ENCODE measurements at regions not wholly inside any gene's neighbourhood (a gene's known extent, or its start where the extent isn't known, plus 50 kb on each side); places are given as distances from the start of the nearest gene placed in this dataset.
"Not testable (repeated sequence)": the region's sequence is repeated elsewhere in the genome, so short reads cannot be mapped to it uniquely, and the experiment has no call there.

DNA sequence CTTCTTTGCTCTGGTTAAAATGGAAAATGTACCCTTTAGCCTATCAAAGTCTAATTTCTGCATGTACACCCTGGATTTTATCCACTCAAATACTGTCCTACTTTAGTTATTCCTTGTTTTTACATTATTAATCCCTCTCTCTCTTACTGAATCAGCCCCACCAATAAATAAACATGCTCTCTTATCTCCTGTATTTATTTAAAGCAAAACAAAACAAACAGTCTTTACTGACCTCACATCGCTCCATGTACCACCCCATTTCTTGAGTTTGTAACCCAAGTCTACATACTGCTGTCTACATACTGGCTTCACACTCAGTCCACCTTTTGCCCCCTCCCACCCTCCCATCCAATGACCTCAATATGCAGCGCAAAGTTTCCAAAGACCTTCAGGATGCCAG lies 113.3 kb upstream of the RORA start:
- TF ChIP-seq, protein P1, sequence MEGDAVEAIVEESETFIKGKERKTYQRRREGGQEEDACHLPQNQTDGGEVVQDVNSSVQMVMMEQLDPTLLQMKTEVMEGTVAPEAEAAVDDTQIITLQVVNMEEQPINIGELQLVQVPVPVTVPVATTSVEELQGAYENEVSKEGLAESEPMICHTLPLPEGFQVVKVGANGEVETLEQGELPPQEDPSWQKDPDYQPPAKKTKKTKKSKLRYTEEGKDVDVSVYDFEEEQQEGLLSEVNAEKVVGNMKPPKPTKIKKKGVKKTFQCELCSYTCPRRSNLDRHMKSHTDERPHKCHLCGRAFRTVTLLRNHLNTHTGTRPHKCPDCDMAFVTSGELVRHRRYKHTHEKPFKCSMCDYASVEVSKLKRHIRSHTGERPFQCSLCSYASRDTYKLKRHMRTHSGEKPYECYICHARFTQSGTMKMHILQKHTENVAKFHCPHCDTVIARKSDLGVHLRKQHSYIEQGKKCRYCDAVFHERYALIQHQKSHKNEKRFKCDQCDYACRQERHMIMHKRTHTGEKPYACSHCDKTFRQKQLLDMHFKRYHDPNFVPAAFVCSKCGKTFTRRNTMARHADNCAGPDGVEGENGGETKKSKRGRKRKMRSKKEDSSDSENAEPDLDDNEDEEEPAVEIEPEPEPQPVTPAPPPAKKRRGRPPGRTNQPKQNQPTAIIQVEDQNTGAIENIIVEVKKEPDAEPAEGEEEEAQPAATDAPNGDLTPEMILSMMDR (IDR thresholded peaks at IDR 0.05), result no peak
- Mint-ChIP-seq H3K27me3 (ENCODE audit: insufficient read depth) (no peaks in the 10 kb centered on the region; the same call in 1 of the 2 replicates), H3K36me3 (ENCODE audit: low read depth) (no peaks in the 10 kb centered on the region), H3K4me3 (no peak overlapping the region), H3K27ac (no peak overlapping the region), H3K9me3 (peaks cover 55% of the 10 kb centered on the region), H3K4me1 (ENCODE audit: low read depth) (no peaks in the 10 kb centered on the region)
- DNase-seq, result no peak

DNA sequence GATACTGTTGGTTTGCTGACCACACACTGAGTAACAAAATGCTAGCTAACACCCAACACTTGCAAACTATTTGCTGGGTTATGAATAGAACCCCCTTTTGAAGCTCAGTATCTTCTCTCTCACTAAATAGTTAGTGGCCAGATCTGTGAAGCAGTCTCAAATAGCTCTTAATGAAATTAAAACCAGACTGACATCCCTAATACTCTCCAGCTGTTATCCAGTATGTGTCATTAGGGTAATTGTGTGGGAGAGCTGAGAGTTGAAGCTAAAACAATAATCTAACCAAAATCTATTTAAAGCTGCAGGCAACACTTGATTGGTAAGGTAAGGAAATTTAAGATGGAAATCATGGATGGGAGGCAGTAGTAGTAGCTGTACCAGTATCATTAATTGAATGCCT lies 110.4 kb upstream of the RORA start:
- DNase-seq, result no peak
- Mint-ChIP-seq H3K27ac (no peak overlapping the region), H3K4me1 (ENCODE audit: low read depth) (no peaks in the 10 kb centered on the region)

DNA sequence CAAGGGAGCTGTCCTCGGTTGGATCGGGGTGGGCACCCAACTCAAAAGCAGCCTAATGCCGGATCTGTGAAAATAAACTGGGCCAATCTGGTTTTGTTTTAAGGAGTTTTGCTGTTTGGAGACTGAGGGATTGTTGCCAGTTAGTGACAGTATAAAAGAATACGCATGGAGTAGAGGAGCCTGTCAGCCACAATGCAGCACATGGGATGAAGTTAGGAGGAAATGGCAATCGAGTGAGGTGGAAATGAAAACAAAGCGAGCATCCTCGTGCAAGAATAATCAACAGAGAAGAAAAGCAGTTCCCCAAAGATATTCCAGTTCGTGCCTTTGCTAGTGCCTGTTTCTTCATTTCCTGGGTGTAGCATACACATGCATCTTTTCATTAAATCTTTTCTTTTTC lies 108.4 kb upstream of the RORA start:
- no peaks in the 10 kb centered on the region for H3K36me3 Mint-ChIP-seq (ENCODE audit: low read depth)
- H3K4me1 Mint-ChIP-seq (ENCODE audit: low read depth), result no peaks in the 10 kb centered on the region
- no peak overlapping the region for H3K4me3 Mint-ChIP-seq
- no peak for DNase-seq
- TF ChIP-seq, protein P1 (IDR thresholded peaks at IDR 0.05), result no peak
- peaks cover 53% of the 10 kb centered on the region for H3K9me3 Mint-ChIP-seq
- no peaks in the 10 kb centered on the region for H3K27me3 Mint-ChIP-seq (ENCODE audit: insufficient read depth)
- no peak overlapping the region for H3K27ac Mint-ChIP-seq

More for the DNA sequence above, 110.4 kb upstream of the RORA start:
- H3K4me3 Mint-ChIP-seq, result no peak overlapping the region
- TF ChIP-seq, protein P1 (IDR thresholded peaks at IDR 0.05), result no peak
- no peaks in the 10 kb centered on the region for H3K36me3 Mint-ChIP-seq (ENCODE audit: low read depth)
- peaks cover 57% of the 10 kb centered on the region for H3K9me3 Mint-ChIP-seq
- no peaks in the 10 kb centered on the region; the same call in 1 of the 2 replicates for H3K27me3 Mint-ChIP-seq (ENCODE audit: insufficient read depth)

DNA sequence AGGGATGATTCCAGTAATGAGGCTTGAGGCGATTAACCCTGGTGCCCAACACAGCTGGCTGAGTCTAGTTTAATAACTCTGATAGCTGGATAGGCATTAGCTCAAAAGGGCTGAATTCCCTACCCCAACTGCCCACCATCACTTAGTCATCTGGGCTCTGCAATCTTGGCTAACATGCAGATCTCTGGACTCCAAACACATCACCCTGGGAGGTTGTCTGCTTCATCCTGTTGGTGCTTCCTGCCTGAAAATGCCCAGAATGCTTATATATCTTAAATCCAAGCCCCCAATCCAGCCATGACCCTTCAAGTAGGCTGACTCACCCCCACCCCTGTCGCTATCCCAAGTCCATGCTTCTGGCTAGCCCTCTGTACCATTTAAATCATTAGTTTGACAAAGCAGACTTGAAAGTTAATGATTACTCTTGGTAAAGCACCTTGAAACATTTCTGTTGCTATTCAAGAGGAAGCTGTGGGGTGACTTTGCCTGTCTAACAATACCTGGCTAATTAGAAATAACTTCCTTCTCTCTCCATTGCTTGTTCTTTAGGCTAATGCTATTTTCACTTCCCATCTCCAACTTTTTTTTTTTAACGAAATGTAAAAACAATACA lies 107.0 kb upstream of the RORA start:
- TF ChIP-seq, protein P1 (IDR thresholded peaks at IDR 0.05), result no peak
- H3K4me1 Mint-ChIP-seq (ENCODE audit: low read depth), result no peaks in the 10 kb centered on the region
- H3K27me3 Mint-ChIP-seq (ENCODE audit: insufficient read depth), result no peaks in the 10 kb centered on the region
- H3K27ac Mint-ChIP-seq, result no peak overlapping the region
- peaks cover 52% of the 10 kb centered on the region for H3K9me3 Mint-ChIP-seq
- H3K36me3 Mint-ChIP-seq (ENCODE audit: low read depth), result no peaks in the 10 kb centered on the region
- DNase-seq, result no peak
- H3K4me3 Mint-ChIP-seq, result no peak overlapping the region

DNA sequence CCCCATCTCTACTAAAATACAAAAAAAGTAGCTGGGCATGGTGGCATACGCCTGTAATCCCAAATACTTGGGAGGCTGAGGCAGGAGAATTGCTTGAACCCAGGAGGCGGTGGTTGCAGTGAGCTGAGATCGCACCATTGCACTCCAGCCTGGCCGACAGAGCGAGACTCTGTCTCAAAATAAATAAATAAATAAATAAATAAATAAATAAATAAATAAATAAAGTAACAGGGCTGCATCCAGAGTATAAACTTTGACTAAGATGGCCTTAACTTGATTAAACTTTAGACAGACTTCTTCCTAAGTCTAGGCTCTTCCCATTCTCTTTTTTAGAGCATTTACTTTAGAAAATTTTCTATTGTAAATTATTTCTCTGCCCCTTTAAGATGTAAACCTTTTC lies 105.6 kb upstream of the RORA start:
- H3K4me1 Mint-ChIP-seq (ENCODE audit: low read depth); H3K27ac Mint-ChIP-seq; DNase-seq; H3K27me3 Mint-ChIP-seq (ENCODE audit: insufficient read depth); H3K36me3 Mint-ChIP-seq (ENCODE audit: low read depth); H3K4me3 Mint-ChIP-seq: not testable (repeated sequence)
- H3K9me3 Mint-ChIP-seq, result peaks cover 40% of the 10 kb centered on the region

DNA sequence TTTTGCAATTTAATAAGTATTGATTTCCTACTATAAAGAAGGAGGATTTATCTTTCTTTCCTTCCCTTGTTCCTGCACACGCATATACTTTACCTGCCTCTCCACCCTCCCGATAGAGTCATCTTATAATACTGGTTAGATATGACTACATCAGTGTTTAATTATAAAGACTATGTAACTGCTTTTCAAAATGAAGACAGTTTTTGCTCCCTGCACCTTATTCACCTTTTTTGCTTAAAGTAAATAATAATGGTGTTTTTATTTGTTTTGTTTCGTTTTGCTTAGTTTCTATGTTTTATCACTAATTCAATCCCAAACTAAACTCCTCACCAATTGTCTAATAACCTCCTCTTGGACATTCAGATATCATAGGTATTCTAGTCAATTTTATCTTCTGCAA lies 101.9 kb upstream of the RORA start:
- Mint-ChIP-seq H3K36me3 (ENCODE audit: low read depth) (no peaks in the 10 kb centered on the region), H3K27me3 (ENCODE audit: insufficient read depth) (no peaks in the 10 kb centered on the region), H3K27ac (no peak overlapping the region), H3K9me3 (peaks cover 24% of the 10 kb centered on the region), H3K4me1 (ENCODE audit: low read depth) (no peaks in the 10 kb centered on the region), H3K4me3 (no peak overlapping the region)
- DNase-seq, result no peak
- TF ChIP-seq, protein P1 (IDR thresholded peaks at IDR 0.05), result no peak

All from HFFc6 (cell line).